Erythroblast (primary cell): ENCODE measurements at regions not wholly inside any gene's neighbourhood (a gene's known extent, or its start where the extent isn't known, plus 50 kb on each side); places are given as distances from the start of the nearest gene placed in this dataset.

Source experiments
- GATA1 ChIP-seq: IDR thresholded peaks from 2 replicates; pipeline ENCODE4 v1.6.1; 2011; ENCODE audit warnings: low read depth, mild to moderate bottlenecking, control low read depth, low read length, moderate library complexity
- POLR2A ChIP-seq: IDR thresholded peaks from 2 replicates; pipeline ENCODE4 v1.6.1; 2011; ENCODE audit warnings: mild to moderate bottlenecking, low read length

GRCh38 chr6:71157345-71157744 is 131.3 kb upstream of the OGFRL1 start:
- no peak for TF ChIP-seq POLR2A
- no peak for TF ChIP-seq GATA1
